Adrenal gland (tissue), 9 donors: ENCODE measurements at regions not wholly inside any gene's neighbourhood (a gene's known extent, or its start where the extent isn't known, plus 50 kb on each side); places are given as distances from the start of the nearest gene placed in this dataset.

ENCODE experiments used
- DNase-seq, 7 donors: peaks; one replicate each; pipeline ENCODE4 v3.0.0-alpha.2; 2019 to 2020
- H3K27ac ChIP-seq, 5 donors: fragments of 200-600 bp; sonication (generic) in 4 of 5; 1 replicate in 3 of 5; 2 replicates in 2 of 5; pipeline versions ENCODE4 v1.5.1 to v1.8.0; 2016 to 2020; ENCODE audit warnings: mild to moderate bottlenecking in 1 of 5
- H3K27me3 ChIP-seq: fragments of 200-600 bp; 2 replicates; pipeline ENCODE4 v1.8.0; 2021
- H3K36me3 ChIP-seq, 2 donors: fragments of 200-600 bp; replicated peaks in 1 of 2; 1 replicate in 1 of 2; 2 replicates in 1 of 2; pipeline versions ENCODE4 v1.5.1 to v1.8.0; 2018 to 2022
- H3K4me1 ChIP-seq, 2 donors: fragments of 200-600 bp; replicated peaks in 1 of 2; 1 replicate in 1 of 2; 2 replicates in 1 of 2; pipeline versions ENCODE4 v1.5.1 to v1.8.0; 2018 to 2021
- H3K4me3 ChIP-seq, 4 donors: fragments of 200-600 bp; sonication (generic) in 3 of 4; one replicate each; pipeline ENCODE4 v1.5.1; 2016 to 2018
- H3K9me3 ChIP-seq, 3 donors: fragments of 200-600 bp; sonication (generic) in 1 of 3; replicated peaks in 1 of 3; 1 replicate in 2 of 3; 2 replicates in 1 of 3; pipeline versions ENCODE4 v1.5.1 to v1.8.0; 2016 to 2021
- CTCF ChIP-seq, 6 experiments: fragments of 450-650 bp in 4 of 6; fragments of 200-600 bp in 2 of 6; sonication (generic) in 1 of 6; IDR thresholded peaks; 1 replicate in 5 of 6; 2 replicates in 1 of 6; pipeline versions ENCODE4 v1.5.1 to v1.8.0; 2016 to 2021; ENCODE audit warnings: antibody characterized with exemption in 6 of 6, mild to moderate bottlenecking in 2 of 6, moderate library complexity in 1 of 6
- POLR2A ChIP-seq, 2 donors: fragments of 450-650 bp; IDR thresholded peaks; one replicate each; pipeline ENCODE4 v1.6.1; 2017; ENCODE audit warnings: antibody characterized with exemption in 2 of 2, mild to moderate bottlenecking in 2 of 2, moderate library complexity in 1 of 2
- WGBS, 4 donors: extraction: QIAGEN DNeasy Blood & Tissue Kit in 2 of 4; methylation state at CpG; one replicate each; pipeline versions ENCODE4 v1.1.5 to v1.1.7; 2013 to 2017; 5-methylcytosine and 5-hydroxymethylcytosine counted together
- intact Hi-C, 2 donors: fragments of 100-400 bp; cut with DNase I; formaldehyde crosslinking; loops; one replicate each; pipeline versions ENCODE4 v1.14.1 to v1.15.0; 2022 to 2023
- donor health status: healthy with polysubstance abuse.
- donor health status: Bipolar disorder and iron deficiency.
- donor health status: DM: yes; HTN: yes; CAD: no.
- donor health status: DM: no; HTN: no; CAD: no.
- donor health status: DM: no; HTN: no; CAD: no.

DNA sequence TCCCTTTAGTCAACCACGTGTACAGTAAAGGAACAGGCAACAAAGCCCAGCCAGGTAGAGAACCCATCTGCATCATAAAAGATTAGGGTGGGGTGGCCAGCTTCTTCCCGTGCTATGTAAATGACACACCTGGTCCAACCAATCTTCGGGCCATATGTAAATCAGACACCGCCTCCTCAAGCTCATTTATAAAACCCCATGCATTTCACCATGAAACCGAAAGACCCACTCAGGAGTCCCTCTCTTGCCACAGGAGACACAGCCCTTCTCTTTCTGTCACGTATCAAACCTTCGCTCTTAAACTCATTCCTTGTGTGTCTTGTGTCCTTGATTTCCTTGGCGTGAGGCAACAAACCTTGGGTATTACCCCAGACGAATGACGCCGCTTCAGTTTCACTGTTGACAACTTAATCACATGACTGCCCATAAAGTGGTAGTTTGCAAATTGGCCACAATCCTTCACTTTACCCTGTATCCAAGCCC lies 59.8 kb upstream of the TBPL2 start:
- H3K27me3 ChIP-seq, result no peaks in the 10 kb centered on the region
- WGBS, 4 donors, result 55 to 79% (median 67%) methylated on average over 11 of the region's 11 CpGs
- peak overlapping the region in 1 of 5 donors; percentile 45 for H3K27ac ChIP-seq
- H3K9me3 ChIP-seq, result no peaks in the 10 kb centered on the region
- no peaks in the 10 kb centered on the region for H3K36me3 ChIP-seq
- H3K4me1 ChIP-seq, result no peaks in the 10 kb centered on the region
- intact Hi-C loops, result no loop called here
- H3K4me3 ChIP-seq, result peak overlapping the region in 1 of 4 donors; percentile 15
- no peak for TF ChIP-seq CTCF (IDR thresholded peaks at IDR 0.05)
- TF ChIP-seq POLR2A (IDR thresholded peaks at IDR 0.05), result no peak
- DNase-seq, result peak in 6 of 7 donors; percentile 41 to 81 (median 66)

- H3K36me3 ChIP-seq, result no peaks in the 10 kb centered on the region
- no peaks in the 10 kb centered on the region for H3K9me3 ChIP-seq
- peak overlapping the region in 1 of 4 donors; percentile 15 for H3K4me3 ChIP-seq
- intact Hi-C loops, result no loop called here
- DNase-seq, result no peak
- H3K27ac ChIP-seq, result peak overlapping the region in 1 of 5 donors; percentile 45
- WGBS, 4 donors, result 88 to 94% (median 91%) methylated on average over 3 of the region's 3 CpGs
- H3K4me1 ChIP-seq, result no peaks in the 10 kb centered on the region
- TF ChIP-seq POLR2A (IDR thresholded peaks at IDR 0.05) (no peak), CTCF (IDR thresholded peaks at IDR 0.05) (no peak)
- H3K27me3 ChIP-seq, result no peaks in the 10 kb centered on the region
Observed at GRCh38 chr14:55500708-55501107, 60.3 kb upstream of the TBPL2 start.

GRCh38 chr14:55502746-55503284 lies 62.4 kb upstream of the TBPL2 start:
- WGBS, 4 donors, result 56 to 78% (median 75%) methylated on average over 3 of the region's 3 CpGs
- Histone ChIP-seq H3K27me3 (no peaks in the 10 kb centered on the region), H3K9me3 (no peaks in the 10 kb centered on the region), H3K36me3 (no peaks in the 10 kb centered on the region), H3K4me3 (no peak overlapping the region), H3K27ac (no peak overlapping the region), H3K4me1 (no peaks in the 10 kb centered on the region)
- TF ChIP-seq CTCF (IDR thresholded peaks at IDR 0.05) (no peak), POLR2A (IDR thresholded peaks at IDR 0.05) (no peak)
- intact Hi-C loops, result no loop called here
- no peak for DNase-seq

- H3K27ac ChIP-seq, result no peak overlapping the region
- no peak for DNase-seq
- no peaks in the 10 kb centered on the region for H3K9me3 ChIP-seq
- intact Hi-C loops, result no loop called here
- TF ChIP-seq POLR2A (IDR thresholded peaks at IDR 0.05), result no peak
- TF ChIP-seq CTCF (IDR thresholded peaks at IDR 0.05), result no peak
- no peaks in the 10 kb centered on the region for H3K36me3 ChIP-seq
- H3K4me3 ChIP-seq, result no peak overlapping the region
- H3K27me3 ChIP-seq, result no peaks in the 10 kb centered on the region
- no peaks in the 10 kb centered on the region for H3K4me1 ChIP-seq
- 94 to 96% (median 95%) methylated on average over 4 of the region's 4 CpGs for WGBS, 4 donors
Observed at GRCh38 chr14:55505846-55506245, 65.4 kb upstream of the TBPL2 start.
